ENCODE measurements at regions not wholly inside any gene's neighbourhood (a gene's known extent, or its start where the extent isn't known, plus 50 kb on each side); places are given as distances from the start of the nearest gene placed in this dataset.
"Not testable (repeated sequence)": the region's sequence is repeated elsewhere in the genome, so short reads cannot be mapped to it uniquely, and the experiment has no call there.

DNA sequence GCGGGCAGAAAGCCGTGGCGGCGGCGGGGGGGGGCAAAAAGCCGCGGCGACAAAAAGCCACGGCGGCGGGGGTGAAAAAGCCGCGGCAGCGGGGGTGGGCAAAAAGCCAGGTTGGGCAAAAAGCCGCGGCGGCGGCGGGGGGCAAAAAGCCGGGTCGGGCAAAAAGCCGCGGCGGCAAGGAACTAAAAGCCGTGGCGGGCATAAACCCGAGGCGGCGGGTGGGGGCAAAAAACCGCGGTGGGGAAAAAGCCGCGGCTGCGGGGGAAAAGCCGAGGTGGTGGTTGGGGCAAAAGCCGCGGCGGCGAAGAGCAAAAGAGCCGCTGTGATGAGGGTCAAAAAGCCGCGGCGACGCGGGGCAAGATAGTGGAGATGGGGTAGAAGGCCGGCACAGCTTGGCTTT is 1834.2 kb downstream of the FOXD4L5 start:
- peak; percentile 64 for DNase-seq

DNA sequence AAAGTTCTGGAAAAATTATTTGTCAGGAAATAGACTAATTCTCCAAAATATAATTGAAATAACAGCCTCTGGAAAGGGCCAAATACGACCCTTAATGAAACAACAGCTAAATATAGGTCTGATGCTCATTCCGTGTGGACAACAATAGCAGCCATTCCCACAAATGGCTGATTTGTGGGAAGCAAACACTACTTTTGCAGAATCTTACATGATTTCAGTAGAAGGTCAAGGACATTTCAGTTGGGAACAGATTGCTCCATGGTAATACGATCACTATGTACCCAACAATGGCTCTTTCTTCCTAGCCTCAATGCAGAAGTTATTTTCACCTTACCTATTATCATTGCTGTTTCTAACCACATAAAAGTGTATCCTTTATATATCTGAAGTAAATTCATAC is 1859.9 kb downstream of the FOXD4L5 start:
- DNase-seq, result not testable (repeated sequence)

DNA sequence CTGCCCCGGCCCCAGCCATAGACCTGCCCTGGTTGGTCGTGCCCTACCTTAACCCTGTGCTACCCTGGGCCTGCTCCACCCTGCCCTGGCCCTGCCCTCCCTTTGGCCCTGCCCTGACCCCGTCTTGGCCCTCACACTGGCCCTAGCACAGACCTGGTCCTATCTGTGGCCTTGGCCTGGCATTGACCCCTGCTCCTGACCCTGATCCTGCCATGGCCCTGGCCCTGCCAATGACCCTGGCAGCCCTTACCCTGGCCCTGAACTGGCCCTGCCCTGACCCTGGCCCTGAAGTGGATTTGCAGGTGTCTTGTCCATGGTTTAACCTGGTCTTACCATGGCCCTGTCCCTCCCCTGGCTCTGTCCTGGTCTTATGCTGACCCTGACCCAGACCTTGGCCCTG is 1894.1 kb downstream of the FOXD4L5 start:
- DNase-seq, result not testable (repeated sequence)

DNA sequence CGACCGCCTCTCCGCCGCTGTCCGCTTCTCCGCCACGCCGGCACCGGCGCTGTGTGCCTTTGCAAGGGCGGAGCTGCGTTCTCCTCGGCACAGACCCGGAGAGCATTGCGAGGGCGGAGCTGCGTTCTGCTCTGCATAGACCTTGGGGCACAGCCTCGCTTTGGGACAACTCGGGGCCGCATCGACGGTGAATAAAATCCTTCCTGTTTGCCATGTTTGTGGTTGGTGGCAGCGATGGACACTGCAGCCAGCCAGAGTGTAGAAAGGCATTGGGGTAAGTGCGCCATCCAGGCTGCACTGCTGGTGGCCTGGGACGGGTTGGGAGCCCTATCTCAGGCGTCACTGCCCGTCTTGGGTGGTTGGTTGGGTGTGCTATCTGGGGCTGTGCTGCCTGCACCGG is 1899.5 kb downstream of the FOXD4L5 start:
- not testable (repeated sequence) for DNase-seq

DNA sequence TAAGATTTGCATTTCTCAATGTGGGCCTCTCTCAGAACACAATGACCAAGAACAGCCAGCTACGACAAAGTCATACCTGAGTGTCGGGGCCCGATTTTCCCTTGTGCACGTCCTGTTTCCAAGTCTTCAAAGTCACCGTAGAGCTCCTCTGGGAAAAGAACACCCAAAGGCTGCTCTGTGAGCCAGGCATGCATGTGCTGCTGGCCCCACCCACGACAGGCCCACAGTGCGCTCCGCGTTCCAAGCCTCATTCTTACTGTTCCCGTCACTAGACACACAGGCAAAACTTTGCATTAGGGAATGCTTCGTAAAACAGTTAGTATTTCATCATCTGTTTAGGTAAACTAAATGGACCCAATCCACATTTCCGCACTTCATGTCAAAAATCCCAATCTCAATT is 1905.1 kb downstream of the FOXD4L5 start:
- peak; percentile 48 for DNase-seq

DNA sequence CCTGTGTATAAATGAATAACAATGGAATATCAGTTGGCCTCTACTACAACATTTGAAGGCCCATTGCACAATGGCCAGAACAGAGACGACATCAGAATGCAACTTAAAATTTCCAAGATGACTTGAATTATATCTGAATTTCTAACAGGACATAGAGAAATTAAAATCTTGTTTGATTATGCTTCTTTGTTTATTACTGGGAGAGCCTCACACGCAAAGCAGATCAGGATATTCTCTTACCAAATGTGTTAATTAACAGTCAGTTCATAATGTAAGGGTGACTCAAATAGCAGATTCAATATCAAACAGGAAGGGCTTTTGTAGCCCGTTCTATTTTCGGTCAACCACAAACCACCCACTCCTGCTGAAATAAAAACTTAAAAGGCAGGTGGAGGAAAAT is 1930.8 kb downstream of the FOXD4L5 start:
- not testable (repeated sequence) for DNase-seq

DNA sequence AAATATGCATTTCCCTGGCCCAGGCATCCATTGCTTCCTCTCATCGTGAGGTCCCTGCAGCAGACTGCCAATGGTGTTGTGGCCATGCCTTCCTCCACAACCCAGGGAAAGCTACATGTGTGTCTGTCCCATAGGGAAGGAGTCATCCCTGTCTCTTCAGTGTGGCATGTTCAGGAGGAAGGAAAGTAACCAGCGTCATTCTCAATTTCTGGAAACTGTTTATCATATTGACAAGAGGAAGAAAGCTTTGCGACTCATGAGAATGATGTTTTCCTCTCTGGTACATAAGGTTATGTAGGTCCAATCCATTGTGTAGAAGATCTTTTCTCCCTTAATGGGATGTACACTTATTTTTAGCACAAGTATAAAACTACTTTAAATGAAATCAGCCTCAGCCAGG is 1937.7 kb downstream of the FOXD4L5 start:
- not testable (repeated sequence) for DNase-seq

DNA sequence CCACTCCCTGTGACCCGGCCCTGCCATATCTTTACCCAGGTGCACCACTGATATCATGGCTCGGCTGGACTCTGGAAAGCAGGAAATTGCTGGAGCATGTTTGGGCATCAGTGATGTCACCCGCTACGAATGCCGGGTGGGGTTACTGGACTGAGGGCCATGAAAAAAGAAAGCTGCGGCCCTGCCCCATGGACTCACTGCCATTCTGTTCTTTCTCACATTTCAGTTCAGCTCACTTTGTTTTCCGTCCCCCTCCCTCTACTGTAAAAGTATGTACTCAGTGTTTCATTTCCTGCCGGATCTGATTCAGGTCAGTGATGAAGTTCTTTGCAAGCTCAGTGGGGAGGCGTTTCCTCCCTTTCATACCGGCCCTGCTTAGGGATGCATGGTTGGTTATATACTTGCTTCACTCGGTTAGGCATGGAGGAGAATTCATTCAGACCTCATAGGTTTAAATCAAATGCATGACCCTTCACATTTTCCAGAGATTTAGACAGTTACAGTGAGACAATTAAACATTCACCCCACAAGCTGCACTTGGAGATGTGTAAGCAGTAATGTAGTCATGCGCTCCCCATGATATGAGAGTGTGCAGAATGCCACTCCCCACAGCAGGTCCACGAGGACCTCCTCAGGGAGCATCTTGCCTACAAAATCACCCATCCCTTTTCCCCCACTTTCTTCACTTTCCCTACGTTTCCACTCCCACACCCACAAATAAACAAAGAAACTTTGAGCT is 1938.5 kb downstream of the FOXD4L5 start:
- peak; percentile 63 for DNase-seq

DNA sequence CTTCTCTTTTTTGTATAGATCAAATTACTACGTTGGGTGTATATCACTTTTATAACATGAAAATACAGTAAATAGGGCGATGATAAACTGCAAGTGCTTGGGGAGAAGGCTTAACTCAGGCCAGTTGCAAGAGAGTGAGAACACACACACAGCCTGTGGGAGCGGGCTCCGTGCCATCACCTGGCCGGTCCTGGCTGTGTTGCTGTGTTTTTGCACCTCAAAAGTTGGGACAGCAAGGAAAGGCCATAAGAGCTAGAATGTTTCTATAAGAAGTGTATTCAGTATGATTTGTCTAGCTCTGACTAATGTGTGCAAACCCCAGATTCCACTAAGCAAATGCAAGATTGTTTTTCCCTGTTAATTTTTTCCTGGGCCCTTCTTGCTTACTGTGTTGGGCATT is 1940.6 kb downstream of the FOXD4L5 start:
- DNase-seq, result not testable (repeated sequence)

DNA sequence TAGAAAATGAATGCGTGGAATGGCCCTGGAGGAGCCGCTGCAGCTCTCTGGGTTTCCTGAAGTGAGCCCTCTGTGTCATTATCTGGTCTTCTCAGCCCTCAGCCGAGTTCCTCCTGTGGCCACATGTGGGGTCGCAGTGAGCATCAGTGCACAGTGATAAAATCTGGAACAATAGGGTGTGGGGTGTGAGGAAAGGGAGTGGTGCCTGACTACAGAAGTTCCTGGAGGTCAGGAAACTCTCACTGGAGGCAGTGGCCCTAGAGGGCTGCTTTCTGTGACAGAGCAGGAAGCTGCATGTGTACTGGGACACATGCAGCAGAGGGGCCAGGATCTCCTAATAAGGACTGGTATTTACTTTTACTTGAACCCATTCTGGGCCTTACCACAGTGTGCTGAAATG is 1942.5 kb downstream of the FOXD4L5 start:
- DNase-seq, result not testable (repeated sequence)

DNA sequence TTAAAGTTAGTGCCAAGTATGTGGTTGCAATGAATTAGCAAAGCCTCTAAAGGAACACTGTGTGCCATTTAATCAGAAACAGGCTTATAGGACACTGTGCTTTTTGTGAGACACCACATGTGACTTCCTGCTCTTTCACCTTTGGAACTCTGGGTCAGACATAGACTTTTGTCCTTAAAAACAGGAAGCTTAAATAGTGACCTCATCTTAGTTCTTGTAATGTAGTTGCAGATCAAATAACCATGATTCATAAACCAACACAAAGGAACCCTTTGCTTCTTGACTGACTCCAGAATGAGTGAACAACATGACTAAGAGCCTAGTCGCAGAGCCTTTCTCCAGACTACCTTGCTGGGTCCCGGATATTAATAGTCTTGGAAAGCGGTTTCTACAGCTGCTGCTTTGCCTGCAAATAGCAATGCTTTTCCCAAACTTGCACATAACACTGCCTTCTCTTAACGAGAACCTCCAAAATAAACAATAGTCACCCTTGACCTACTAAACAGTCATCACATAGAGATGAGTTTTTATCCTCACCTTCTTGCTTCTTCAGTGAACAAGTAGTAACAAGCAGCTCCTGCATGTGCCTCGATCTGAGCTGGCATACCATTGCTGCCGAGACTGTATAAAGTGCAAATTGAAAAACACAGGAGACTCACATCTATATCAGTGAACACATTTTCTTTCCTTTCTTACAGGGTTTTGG is 1947.0 kb downstream of the FOXD4L5 start:
- not testable (repeated sequence) for DNase-seq

DNA sequence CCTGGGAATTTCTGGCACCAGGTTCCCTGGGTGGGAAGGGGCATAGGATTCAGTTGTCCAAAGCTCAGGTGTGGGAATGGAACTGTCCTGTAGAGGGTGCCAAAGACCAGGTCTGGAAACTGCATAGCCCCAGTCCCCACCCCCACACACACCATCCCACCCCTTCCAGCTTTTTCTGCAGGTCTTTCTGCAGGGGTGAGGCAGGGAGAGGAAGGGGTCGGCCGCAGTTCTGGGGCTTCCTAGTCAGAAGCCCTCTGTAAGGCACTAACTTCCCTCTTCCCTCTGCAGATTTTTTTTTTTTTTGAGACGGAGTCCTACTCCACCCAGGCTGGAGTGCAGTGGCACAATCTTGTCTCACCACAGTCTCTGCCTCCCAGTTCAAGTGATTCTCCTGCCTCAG is 1949.7 kb downstream of the FOXD4L5 start:
- peak; percentile 56 for DNase-seq

DNA sequence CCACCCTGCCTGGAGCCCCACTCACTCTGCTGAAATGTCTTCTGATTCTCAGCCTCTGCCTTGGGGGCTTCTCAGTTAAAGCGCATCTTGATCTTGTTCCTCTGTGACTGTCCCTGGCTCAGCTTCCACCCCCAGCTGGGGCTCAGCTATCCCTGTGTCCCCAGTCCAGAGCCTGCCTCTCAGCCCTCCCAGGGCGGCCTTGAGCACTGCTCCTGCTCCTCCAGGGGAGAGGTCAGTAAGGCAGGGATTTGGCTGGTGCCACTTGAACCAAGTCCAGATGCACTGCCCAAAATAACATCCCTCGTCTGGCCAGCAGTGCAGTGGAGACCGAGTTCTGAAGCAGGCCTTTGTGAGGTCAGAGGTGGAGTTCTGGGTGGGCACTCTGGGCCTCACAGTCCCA is 1950.8 kb downstream of the FOXD4L5 start:
- peak; percentile 60 for DNase-seq

DNA sequence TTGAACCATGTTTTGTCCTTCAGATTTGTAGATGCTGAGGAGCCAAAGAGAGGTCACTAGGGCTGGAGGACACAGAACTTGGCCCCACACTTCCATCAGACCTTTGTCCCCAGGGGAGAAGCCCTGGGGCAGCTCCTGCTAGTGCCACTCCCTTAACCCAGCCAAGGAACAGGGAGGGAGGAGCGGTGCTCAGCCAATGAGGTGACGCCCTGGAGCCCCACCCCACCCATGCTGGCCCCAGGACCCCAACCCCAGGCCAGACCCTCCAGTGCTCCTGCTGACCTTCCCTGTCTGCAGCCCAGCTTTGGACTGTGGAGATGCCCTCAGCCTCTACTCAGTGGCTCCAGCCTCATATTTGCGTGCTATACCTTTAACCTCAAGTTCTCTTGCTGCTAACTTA is 1951.9 kb downstream of the FOXD4L5 start:
- peak; percentile 39 for DNase-seq

DNA sequence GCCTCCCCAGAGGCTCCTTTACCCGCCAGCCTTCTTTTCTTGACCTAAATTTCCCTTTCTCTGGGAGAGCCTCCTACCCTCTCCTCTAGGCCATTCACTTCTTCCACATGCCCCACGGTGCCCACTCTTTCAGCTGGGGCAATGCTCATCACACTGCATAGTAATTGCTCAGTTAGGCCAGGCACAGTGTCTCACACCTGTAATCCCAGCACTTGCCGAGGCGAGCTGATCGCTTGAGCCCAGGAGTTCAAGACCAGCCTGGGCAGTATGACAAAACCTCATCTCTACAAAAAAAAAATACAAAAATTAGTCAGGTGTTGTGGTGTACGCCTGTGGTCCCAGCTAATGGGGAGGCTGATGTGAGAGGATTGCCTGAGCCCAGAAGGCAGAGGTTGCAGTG is 1956.7 kb downstream of the FOXD4L5 start:
- DNase-seq, result peak; percentile 21

DNA sequence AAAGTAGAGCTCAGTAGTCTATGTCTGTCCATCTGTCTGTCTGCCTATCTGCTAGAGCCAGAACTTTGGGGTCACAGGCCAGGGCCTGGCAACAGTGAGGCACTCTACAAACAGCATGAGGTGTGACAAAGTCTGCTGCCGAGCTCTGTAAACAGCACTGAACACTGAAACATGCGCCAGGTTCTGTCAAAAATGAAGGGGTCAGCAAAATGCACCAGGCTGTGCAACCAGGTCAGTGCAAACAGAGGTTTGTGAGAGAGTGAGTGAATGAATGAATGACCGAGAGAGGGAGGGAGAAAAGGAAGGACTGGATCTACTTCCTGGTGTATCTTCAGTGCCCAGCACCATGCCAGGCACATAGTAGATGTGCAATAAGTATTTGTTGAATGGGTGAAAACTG is 1957.8 kb downstream of the FOXD4L5 start:
- DNase-seq, result peak; percentile 5

DNA sequence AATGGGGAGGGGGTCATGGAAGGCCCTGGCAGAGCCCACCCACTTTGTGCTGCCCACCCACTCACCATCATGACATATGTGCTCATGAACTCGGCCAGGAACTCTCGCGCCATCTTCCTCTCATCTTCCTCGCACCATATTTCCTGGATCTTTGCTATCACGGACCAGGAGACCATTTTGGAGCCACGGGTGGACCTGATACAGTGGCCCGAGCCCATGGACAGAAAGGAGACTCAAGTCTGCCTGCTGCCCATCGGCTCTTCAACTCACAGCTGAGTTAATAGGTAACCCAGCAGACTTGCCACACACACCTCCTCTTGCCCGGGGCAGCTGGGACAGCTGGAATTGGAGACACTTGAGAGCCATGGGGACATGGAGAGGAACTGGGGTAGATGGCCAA is 1958.3 kb downstream of the FOXD4L5 start:
- DNase-seq, result peak; percentile 30

DNA sequence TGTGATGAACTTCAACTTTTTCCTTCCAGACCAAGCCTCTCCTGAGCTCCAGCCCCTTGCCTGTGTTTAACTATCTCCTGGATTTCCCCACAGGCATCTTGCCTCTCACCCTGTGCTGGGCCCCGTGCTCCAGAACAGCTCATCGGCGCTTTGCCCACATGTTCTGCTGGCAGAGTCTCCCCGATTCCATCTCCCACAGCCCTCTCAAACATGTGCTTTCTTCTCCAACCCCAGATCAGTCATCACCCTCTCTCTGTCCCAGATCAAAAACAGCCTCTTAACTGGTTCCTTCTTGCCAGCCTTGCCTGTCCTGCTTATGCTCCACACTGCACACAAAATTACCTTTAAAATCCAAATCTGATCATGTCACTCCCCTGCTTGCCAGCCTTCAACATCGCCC is 1959.3 kb downstream of the FOXD4L5 start:
- DNase-seq, result not testable (repeated sequence)

DNA sequence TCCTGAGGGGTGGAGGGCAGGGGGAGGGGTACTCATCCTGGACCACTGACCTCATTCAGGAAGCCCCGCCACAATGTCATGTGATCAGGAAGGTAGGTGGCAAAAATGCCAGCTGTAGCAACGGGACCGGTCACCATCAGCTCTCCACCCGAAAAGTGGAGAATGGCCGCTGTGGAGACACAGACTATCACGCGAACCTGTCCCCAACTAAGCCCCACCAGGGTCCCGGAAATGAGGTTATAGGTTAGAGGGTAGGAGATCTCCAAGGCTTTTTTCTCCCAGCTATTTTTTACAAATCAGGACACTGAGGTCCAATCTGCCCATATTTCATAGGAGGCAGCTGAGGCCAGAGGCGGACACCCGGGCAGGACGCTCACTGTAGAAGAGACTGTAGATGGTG is 1966.9 kb downstream of the FOXD4L5 start:
- DNase-seq, result peak; percentile 44

DNA sequence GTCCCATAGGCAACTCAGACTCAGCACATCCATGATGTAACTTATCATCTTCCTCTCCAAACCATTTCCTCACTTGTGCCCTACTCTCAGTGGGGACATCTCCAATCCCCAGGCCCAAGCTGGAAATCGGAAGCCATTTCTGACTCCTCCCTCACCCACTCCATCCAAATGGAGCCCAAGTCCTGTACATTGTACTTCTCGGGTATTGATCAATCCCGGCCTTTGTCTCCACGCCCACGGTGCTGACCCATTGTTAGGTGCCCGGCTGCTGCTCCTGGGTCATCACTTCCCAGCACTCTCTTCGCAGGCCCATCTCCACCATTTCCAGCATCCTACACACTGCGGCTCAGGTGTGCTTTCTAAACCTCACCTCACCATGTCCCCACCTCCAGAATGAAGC is 1969.6 kb downstream of the FOXD4L5 start:
- peak; percentile 47 for DNase-seq

DNA sequence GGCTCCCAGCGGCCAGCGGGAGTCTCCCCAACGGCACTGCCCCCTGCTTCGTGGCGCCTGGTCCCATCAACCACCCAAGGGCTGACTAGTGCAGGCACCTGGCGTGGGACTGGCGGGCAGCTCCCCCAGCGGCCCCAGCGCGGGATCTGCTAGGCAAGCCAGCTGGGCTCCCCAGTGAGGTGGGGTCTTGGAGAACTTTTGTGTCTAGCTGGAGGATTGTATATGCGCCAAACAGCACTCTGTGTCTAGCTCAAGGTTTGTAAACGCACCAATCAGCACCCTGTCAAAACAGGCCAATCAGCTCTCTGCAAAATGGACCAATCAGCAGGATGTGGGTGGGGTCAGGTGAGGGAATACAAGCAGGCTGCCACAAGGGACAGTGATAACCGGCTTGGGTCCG is 1988.2 kb downstream of the FOXD4L5 start:
- DNase-seq, result peak; percentile 5

DNA sequence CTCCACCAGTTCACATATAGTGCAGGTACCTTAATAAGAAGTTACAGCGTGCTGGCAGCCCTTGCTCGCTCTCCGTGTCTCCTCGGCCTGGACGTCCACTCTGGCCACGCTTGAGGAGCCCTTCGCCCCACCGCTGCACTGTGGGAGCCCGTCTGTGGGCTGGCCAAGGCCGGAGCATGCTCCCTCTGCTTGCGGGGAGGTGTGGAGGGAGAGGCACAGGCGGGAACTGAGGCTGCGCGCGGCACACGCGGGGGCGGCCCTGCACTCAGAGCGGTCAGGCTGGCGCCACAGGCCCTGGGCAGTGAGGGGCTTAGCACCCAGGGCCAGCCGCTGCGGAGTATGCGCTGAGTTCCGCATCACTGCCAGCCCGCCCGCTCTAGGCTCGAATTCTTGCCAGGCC is 1988.6 kb downstream of the FOXD4L5 start:
- DNase-seq, result peak; percentile 54

DNA sequence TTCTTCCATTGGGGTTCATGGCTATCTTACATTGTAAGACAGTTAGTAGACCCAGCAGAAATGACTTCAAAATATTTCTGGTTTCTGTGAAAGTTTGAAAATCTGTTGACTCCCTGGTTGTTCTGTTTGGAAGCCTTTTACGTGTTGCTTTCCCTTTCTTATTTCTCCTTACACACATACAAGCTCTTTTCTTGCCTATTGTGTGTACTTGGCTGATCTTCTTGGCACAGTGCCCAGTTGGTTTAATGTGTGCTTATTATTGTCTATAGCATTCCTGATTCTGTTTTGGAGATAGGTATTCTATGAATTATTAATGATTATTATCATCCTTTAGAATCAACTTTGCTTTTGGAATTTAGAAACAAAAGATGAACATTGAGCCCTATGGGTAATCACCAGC is 1995.0 kb downstream of the FOXD4L5 start:
- not testable (repeated sequence) for DNase-seq
